Activated CD4-positive, alpha-beta T cell treated with anti-CD3 and anti-CD28 coated beads for 4 hours (primary cell): ENCODE measurements at regions not wholly inside any gene's neighbourhood (a gene's known extent, or its start where the extent isn't known, plus 50 kb on each side); places are given as distances from the start of the nearest gene placed in this dataset.

ENCODE experiments used
- DNase-seq, 2 donors: peaks; one replicate each; pipeline ENCODE4 v3.0.0-alpha.2; 2020

DNA sequence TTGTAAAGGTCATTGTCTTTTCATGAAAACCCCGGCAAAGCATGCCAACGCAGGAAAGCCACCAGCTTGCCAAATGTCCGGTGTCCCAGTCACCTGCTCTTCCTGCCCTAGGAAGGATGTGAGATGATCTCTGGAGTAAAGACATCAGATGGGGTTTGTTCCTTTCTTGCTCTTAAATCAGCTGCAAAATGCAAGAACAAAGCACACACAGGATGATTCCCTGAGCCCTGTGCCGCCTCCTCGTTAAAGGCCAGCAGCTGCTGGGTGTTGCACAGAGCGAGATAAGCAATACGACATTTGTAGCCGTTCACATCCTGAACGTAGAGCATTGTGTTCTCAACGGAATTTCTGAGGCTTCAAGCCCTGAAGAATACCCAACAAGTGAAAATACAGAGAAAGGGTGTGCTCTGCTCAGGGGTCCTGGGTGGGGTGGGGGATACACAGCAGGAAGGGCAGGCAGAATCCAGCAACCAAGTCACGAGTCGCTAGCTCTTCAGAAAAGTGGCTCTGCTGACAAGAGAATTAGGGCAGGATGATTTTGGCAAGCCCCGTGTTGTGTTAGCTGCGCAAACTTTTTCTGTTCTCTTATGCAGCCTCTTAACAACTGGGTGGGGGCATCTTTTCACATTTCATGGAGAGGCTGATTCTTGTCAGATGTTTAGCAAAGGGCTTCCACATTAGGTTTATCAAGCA lies 229.2 kb upstream of the MAP3K1 start:
- peak in 1 of 2 donors; percentile 14 for DNase-seq

DNA sequence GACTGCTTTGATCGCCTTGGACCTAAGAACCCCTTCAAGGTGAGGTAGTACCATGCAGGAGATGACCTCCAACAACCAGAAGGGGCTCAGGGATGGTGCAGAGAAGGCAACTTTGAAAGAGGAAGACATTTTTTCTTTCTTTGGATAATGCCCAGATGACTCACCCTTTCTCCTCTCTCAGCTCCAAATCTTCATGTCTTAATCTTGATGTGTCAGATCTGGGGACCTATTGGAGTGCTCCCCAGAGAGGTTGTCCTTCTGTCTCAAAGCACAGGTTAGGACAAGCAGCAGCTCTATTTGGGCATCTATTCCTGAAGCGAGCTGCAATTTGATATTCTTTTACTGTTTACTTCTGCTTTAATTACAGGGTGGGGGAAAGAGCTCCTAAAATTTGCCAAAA lies 229.9 kb upstream of the MAP3K1 start:
- no peak for DNase-seq

DNA sequence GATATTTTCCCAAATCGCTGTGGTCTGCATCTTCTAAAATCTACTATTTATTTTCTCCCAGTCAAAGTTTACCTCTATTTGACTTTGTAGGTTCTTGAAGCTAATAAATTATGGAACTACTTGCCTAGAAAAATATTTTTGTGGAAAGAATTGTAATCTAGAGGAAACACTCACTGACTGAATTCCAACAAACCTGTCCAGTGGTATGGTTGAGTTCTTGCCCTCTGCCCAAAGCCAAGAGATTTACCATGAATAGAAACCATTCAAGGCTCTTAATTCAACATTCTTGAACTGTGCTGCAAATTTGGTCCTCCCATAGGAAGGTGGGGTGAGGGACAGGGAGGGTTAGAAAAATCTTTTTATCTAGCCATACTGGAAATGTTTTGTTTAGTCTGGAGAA lies 233.9 kb upstream of the MAP3K1 start:
- no peak for DNase-seq

DNA sequence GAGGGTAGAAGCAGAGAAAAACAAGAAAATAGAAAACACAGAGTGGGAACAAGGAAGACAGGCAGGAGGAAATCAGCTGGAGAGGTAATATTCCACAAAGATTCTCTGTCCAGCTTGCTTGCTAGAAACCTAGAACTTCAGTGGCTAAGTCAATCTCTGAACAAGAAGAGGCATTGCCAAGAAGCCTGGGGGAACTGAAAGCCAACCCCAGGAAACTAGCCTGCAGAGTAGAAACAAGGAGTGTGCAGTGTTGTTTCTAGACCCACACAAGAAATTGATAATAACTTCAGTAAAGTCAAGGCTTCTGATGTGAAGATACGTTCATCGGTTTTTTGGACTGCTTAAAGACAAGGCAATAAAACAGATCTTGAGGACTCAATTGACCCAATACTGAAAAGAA lies 234.5 kb upstream of the MAP3K1 start:
- no peak for DNase-seq

DNA sequence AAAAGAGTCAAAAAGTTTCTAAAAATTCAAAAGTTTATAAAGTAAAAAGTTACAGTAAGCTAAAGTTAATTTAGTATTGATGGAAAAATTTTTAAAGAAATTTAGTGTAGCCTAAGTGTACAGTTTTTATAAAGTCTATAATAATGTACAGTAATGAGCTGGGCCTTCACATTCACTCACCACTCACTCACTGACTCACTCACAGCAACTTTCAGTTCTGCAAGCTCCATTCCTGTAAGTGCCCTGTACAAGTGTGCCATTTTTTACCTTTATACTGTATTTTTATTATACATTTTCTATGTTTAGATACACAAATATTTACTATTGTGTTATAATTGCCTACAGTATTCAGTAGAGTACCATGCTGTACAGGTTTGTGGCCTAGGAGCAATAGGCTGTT lies 239.5 kb upstream of the MAP3K1 start:
- no peak for DNase-seq

DNA sequence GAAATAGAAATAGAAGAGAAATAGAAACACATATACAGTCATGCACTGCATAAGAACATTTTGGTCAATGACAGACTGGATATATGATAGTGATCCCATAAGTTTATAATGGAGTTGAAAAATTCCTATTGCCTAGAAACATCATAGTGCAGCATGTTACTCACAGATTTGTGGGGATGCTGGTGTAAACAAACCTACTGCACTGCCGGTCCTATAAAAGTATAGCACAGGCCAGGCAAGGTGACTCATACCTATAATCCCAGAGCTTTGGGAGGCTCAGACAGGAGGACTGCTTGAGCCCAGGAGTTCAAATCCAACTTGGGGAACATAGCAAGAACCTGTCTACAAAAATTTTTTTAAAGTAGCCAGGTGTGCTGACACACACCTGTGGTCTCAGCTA lies 240.6 kb upstream of the MAP3K1 start:
- DNase-seq = no peak

DNA sequence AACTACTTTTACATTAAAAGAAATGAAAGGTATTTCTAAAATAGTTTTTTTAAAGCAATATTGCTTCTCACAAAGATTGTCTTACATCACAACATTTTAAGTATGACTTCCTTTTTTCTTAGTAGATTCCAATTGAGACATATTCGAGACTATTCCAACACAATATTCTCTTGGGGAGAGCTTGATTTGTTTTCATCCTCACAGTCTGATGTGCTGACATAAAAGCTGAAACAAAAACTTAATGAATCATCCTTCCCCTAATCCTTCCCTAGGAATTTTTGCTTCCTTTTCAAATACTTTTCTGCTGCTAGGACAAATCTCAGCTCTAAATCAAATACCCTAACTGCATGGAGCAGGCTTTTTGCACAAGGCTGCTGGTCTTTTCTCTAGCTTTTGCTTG lies 245.8 kb upstream of the MAP3K1 start:
- DNase-seq = no peak

DNA sequence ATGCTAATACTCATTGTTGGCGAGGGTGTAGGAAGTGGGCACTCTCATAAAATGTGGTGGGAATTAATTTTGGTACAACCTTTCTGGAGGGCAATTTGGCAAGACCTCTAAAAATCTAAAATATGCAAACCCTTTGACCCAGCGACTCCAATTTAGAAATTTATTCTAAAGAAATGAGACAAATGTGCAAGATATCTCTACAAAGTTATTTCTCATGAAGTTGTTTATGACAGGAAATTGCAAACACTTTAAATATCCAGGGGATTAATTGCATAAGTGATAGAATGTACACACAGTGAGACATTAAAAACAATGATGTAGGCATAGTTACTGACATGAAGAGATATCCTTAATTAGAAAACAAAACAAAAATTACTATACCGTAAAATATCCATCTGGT lies 246.3 kb upstream of the MAP3K1 start:
- no peak for DNase-seq

DNA sequence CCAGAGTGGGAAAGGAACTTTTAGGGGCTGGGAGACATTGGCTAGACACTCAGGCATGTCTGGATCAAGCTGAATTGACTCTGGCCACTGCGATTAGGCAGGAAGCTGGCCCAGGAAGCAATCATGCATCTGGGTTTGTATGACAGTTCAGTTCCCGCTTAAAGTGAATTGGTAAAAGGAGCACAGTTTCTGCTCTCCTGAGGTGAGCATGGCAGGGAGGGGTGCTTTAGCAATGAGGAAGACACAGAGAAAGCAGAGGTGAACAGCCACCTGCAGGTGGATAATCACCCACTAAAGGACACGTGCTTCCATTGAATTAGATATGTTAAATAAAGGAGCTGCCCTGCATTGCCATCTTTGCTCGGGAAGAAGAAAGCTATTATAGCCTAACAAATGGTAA lies 248.1 kb upstream of the MAP3K1 start:
- no peak for DNase-seq

DNA sequence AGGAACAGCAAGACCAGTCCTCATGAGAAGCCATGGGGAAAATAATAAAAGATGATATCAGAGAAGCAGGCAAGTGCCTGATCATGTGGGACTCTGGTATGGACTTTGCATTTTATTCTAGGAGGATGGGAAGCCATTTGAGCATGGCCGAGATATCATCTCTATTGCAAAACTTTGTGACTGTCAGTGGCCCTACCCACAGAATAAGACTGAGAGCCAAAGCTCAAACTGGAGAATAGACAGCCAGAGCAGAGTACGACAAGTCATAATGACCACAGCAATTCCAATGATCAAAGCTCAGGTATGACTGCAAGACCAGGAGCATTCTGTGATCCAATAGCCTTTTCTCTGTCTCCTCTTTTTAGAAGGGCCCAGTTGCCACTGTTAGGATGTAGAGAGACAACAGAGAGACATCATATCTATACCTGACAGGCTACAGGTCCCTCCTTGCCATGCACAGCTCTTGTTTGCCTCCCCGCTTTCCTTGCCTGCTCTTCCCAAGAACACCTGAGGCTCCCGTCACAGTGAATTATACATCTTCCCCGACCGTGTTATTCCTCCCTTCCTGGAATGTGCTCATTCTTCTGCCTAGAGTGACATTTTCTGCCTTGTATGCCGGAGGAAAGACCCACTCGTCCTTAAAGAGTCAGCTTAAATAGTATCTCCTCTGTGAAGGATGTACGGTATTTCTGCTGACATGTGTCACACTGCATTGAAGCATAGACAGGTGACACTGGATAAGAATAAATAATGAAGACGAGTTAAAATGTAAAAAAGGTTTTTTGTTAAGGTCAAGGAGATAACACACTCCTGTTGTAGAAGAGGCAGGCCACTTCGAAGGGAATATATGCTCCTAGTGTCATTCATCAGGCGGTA lies 248.7 kb upstream of the MAP3K1 start:
- DNase-seq = no peak

DNA sequence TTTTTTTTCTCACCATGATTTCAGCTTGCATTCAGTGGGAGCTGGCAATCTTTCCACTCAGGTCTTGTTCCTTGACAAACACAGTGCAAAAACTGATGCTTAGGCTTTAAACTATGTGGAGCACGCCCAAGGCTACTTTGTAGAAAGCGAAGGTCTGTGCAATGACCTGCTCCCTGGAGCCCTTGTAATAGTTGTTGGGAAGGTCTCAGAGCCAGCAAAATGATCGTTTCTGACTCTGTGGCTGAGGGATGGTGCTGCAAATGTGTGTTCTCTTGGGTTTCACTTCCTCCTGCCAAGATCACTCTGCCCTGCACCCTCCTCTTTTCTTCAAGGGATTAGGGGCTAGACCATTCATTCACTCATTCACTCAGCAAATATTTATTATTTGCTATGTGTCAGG lies 249.7 kb upstream of the MAP3K1 start:
- no peak for DNase-seq

DNA sequence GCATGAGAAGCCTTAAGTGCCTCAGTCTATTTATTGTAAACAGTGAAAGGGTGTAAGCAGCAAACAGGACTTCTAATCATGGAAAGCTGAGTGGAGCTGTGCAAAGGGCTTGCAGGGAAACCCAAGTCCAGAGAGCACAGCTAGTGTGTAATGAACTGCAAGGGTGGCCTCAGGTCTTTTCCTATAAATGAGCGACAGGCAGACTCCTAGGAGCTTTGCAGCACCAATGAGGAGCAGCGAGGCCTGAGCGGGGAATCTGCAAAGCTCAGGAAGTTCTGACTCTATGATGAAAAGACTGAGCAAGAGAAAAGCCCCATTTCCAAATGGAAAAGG lies 250.1 kb upstream of the MAP3K1 start:
- DNase-seq = no peak

DNA sequence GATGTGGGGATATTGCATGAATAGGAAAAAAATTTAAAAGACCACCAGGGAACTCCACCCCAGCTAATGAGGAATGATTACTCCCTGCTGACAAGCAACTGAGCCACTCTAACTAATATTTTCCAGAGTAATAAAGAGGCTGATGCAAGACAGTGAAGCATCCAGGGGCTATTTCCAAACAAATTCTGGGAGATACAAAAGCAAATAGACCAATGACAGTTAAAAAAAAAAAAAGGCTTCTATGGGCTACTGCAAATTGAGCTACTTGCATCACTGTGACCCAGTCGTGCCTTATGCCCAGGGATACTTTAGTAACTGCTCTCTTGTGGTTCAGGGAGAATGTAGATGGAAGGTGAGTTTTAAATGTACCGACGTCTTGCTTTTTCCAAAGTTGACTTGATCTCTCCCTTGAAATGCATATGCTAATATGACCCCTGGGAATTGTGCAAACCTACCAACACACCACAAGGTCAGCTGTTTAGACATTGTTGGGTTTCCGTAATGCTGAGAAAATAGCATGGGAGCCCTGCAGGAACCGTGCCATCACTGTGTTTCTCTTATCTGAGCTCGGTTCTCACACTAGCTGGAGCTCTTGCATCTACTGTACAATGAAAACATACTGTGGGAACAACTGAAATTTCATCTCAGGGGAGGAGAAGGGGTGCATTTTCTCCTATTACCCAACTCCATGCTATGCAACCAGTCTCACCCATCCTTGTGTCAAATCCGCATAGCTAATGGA lies 250.6 kb upstream of the MAP3K1 start:
- no peak for DNase-seq

DNA sequence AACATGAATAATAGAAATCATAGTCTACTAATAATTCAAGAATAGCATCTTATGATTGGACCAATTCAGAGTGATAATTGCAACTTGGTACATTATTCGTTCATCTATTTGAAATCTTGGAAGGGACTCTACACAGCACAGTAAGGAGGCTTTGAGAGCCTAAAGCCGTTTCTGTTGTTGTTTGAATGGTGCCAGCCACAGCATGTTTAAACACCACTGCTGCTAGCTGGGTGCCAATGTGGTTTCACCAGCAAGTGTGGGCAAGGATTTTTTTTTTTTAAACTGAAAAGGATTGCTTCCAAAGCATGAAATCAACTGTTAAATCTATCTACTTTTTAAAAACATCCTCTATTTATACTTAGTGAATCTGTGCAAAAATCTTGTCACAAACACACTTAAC lies 253.9 kb upstream of the MAP3K1 start:
- no peak for DNase-seq

DNA sequence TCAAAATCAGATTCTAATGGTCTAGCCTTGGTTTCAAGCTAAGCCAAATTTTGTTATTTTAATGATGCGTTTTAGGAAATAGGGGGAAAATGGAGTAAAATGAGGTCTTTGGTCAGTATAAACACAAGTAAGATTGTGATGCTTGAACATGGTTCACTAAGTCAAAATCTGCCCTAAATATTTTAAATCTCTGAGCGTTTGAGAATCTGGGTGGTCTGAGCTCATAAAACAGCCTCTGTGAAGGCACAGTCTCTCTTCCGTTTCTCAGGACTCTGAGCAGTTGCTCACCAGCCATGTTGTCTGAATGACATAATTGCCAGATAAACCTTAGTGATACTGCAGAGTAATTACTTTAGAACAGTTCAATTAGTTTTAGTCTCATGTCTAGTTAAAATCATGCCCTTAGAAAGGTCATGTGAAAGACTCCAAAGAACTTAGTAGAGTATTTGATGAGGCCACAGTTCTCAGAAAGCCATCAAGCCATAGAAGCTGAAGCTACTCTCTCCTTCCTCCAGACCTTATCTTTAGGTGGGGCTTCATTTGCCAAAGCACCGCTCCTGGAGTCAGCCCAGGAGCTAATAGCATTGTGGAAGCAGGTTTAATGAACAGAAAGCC lies 257.1 kb upstream of the MAP3K1 start:
- no peak for DNase-seq

DNA sequence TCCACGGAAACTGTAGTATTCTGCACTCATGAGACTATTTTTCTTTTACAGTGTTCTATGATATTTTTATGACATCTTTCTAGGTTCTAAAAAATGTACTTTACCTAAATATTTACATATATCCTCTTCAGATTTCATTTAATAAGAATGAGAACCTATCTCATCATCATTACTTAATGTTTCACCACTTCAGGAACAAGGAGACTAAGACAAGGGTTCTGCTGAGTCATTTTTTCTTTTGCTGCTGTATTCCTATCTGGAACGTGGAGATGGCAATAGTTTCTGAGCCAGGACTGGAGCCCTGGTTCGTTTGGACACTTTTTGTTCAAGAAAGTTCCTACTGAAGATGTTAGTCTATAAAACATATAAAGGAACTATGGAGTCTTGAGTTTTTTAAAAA lies 258.2 kb upstream of the MAP3K1 start:
- DNase-seq = no peak

DNA sequence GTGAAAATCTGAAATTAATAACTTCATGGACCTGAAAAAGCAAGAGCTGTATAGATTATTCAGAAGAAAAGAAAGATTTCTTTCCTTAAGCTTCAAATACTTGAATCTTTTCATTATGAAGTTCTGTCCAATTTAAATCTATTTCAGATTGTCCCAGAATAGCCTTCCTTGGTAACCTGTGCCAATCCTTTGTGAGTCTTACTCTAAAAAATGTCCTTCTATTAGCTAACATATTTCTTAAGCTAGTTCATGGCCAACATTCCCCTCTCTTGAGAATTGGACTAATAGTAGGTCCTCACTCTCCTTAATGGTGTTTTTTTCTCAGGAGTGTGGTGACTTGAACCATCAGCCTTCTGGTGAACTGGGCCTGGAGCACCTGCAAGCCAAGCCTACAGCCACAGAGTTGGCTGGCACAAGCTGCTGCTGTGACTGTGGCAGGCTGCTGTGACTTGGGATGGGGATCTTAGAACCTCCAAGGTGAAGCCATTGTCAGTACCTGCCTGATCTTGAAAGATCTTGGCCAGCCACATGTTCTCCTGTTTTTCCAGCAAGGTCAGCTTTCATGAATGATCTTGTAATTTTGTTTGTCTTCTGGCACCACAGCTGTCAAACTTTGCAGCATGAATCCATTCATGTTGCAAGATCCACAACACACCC lies 262.6 kb upstream of the MAP3K1 start:
- no peak for DNase-seq

DNA sequence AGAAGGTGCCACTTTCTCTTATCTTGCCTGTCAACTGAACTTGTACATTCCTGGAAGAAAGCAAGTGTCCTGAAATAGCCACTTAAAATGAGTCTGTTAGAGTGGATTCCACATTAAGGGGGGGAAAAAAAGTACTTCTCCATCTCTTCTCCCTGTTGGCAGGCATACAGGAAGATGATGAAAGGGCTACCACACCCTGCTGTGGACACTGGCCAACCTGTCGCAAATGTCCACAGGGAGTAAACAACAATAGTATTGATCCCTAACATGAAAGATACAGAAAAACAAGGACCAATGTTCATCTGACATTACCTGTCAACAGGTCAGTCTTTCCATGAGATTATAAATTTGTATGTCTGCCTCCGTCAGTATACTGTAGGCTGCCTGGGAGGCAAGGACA lies 265.1 kb upstream of the MAP3K1 start:
- no peak for DNase-seq

DNA sequence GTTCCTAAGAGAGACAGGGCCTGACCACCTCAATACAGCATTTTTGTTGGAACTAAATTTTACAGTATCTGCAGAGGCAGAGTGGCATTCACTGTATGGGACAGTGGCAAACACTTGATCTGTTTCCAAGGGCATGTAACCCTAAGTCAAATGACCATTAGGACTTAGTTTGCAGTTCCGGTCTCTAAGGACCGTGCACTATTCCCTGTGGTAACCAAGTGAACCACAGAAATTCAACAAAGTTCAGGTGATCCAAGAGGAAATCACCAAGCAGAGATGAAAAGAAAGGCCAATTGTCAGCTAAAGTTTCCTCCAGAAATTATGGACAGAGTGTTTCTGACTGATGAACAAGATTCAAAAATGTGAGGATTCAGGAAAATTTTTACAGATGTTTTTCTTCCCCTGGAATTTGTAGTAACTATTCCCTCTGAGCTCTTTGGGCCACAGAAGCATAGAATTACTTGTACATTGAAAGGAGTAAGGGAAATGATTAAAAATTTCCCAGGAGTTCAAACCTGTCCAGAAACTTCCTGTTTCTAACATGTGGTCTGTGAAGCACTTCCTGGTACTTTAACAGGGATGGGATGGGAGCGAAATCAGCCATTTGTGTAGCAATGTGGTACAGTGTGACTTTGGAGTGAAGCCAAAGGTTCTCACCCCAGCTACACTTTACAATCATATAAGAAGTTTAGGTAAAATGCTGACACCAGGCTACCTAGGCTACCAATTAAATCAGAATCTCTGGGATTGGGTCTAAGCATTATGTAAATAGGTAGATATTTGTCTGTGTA lies 266.1 kb upstream of the MAP3K1 start:
- no peak for DNase-seq

DNA sequence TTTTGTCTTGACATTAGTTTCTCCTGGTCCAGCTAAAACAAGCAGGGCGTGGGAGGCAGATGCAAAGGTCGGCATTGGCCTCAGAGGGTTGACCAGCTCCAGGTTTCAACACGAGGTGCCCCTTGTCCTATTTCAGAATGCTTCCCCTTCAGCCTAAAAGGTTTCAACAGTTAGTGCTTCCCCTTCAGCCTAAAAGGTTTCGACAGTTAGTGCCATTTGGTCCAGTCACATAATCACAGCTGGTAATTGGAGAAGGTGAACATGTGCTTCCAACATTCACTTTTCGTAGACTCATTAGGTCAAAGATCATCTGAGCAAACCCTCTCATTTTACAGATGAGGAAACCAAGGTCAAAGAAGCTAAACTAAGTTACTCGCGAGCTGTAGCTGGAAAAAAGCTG lies 270.3 kb upstream of the MAP3K1 start:
- no peak for DNase-seq

DNA sequence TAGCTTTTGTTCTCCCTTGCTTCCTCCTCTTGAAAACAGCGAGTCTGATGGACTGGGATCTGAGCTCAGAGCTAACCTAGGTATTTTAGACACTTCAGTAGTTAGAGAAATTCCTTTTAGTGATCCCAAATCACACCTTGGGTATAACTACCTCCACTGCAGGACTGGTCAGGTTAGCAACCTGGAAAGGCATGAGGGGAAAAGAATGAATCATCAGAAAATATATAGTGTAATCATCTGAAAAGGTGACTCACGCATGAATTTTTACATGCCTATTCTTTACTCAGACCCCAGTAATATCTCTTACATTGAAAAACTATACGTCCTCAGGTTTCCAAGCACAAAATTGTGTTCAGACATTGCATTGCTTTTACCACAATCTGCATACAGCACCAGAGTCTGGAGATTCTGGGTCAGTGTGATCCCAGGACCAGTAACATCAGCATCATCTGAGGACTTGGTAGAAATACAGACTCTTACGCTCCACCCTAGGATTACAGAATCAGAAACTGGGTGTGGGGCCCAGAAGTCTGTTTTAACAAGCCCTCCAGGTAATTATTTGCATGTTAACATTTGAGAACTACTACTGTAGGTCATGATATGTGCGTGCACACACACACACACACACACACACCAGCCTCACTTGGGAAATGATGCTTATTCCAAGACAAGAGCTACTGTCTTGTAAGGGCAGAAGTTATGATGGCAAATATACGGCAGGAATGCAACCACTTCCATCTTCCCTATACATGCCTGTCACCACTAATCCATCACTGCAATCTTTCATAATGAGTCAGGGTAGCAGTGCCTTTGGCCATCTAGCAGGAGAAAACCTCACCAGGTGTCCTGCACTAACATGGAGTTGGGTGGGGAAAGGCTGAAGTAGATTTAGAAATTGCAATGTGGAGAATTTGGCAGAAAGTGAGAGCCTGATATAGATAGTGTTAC lies 271.6 kb upstream of the MAP3K1 start:
- no peak for DNase-seq
